ENCODE measurements at regions not wholly inside any gene's neighbourhood (a gene's known extent, or its start where the extent isn't known, plus 50 kb on each side); places are given as distances from the start of the nearest gene placed in this dataset.

GRCh38 chr11:82365351-82365750 lies 368.3 kb downstream of the FAM181B start:
- DNase-seq: no peak
- in situ Hi-C loops (cut with HindIII; ENCODE audit: low pct_ligation_motif_present, low sequenced_read_pairs): no loop called here
- Histone ChIP-seq H3K27me3 (replicated peaks) (no peaks in the 10 kb centered on the region), H3K27ac (no peak overlapping the region), H3K36me3 (replicated peaks) (no peaks in the 10 kb centered on the region), H3K4me3 (ENCODE audit: low read depth, low read length) (no peak overlapping the region)
- no peak for TF ChIP-seq CTCF (IDR thresholded peaks at IDR 0.05; ENCODE audit: low read depth, low read length, missing control alignments)

GRCh38 chr11:82356316-82356715 lies 377.3 kb downstream of the FAM181B start:
- no peak for DNase-seq
- no peak overlapping the region for H3K27ac ChIP-seq
- TF ChIP-seq CTCF (IDR thresholded peaks at IDR 0.05; ENCODE audit: low read depth, low read length, missing control alignments): no peak
- H3K36me3 ChIP-seq (replicated peaks): no peaks in the 10 kb centered on the region
- no peaks in the 10 kb centered on the region for H3K27me3 ChIP-seq (replicated peaks)
- in situ Hi-C loops (cut with HindIII; ENCODE audit: low pct_ligation_motif_present, low sequenced_read_pairs): no loop called here
- no peak overlapping the region for H3K4me3 ChIP-seq (ENCODE audit: low read depth, low read length)

- Histone ChIP-seq H3K4me3 (ENCODE audit: low read depth, low read length) (no peak overlapping the region), H3K27me3 (replicated peaks) (no peaks in the 10 kb centered on the region), H3K36me3 (replicated peaks) (no peaks in the 10 kb centered on the region), H3K27ac (no peak overlapping the region)
- TF ChIP-seq CTCF (IDR thresholded peaks at IDR 0.05; ENCODE audit: low read depth, low read length, missing control alignments): no peak
- DNase-seq: no peak
- in situ Hi-C loops (cut with HindIII; ENCODE audit: low pct_ligation_motif_present, low sequenced_read_pairs): no loop called here
Observed at GRCh38 chr11:82355313-82355823, 378.3 kb downstream of the FAM181B start.

GRCh38 chr11:82326853-82327252 lies 406.8 kb downstream of the FAM181B start:
- Histone ChIP-seq H3K27ac (no peak overlapping the region), H3K27me3 (replicated peaks) (no peaks in the 10 kb centered on the region), H3K4me3 (ENCODE audit: low read depth, low read length) (no peak overlapping the region), H3K36me3 (replicated peaks) (no peaks in the 10 kb centered on the region)
- DNase-seq: no peak
- in situ Hi-C loops (cut with HindIII; ENCODE audit: low pct_ligation_motif_present, low sequenced_read_pairs): no loop called here
- TF ChIP-seq CTCF (IDR thresholded peaks at IDR 0.05; ENCODE audit: low read depth, low read length, missing control alignments): no peak

GRCh38 chr11:82321206-82321605 lies 412.5 kb downstream of the FAM181B start:
- DNase-seq: no peak
- no peak overlapping the region for H3K27ac ChIP-seq
- TF ChIP-seq CTCF (IDR thresholded peaks at IDR 0.05; ENCODE audit: low read depth, low read length, missing control alignments): no peak
- no peaks in the 10 kb centered on the region for H3K36me3 ChIP-seq (replicated peaks)
- no peaks in the 10 kb centered on the region for H3K27me3 ChIP-seq (replicated peaks)
- no peak overlapping the region for H3K4me3 ChIP-seq (ENCODE audit: low read depth, low read length)
- in situ Hi-C loops (cut with HindIII; ENCODE audit: low pct_ligation_motif_present, low sequenced_read_pairs): no loop called here

- Histone ChIP-seq H3K4me3 (ENCODE audit: low read depth, low read length) (no peak overlapping the region), H3K36me3 (replicated peaks) (no peaks in the 10 kb centered on the region), H3K27ac (no peak overlapping the region), H3K27me3 (replicated peaks) (no peaks in the 10 kb centered on the region)
- no peak for DNase-seq
- in situ Hi-C loops (cut with HindIII; ENCODE audit: low pct_ligation_motif_present, low sequenced_read_pairs): no loop called here
- no peak for TF ChIP-seq CTCF (IDR thresholded peaks at IDR 0.05; ENCODE audit: low read depth, low read length, missing control alignments)
Observed at GRCh38 chr11:82315093-82315492, 418.6 kb downstream of the FAM181B start.

Data from brain microvascular endothelial cell (primary cell).